ENCODE measurements at regions not wholly inside any gene's neighbourhood (a gene's known extent, or its start where the extent isn't known, plus 50 kb on each side); places are given as distances from the start of the nearest gene placed in this dataset.

DNA sequence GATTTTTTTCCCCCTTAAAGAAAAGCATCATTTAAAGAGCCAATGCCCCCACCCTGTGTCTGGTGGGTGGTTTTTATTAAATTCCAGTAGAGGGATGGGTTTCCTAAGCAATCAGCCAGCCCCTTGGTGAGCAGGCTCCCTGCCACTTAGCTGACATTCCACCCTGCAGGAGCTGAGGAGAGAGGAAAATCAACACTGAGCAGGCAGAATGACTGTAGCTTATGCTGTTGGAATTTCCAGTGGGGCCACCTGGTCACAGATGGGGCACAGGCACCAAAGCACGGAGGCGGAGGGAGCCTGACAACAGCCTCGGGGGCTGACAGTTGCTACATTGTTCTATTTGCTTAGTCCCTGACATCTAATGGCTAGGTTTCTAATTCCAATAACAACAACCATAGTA is 127.7 kb downstream of the TMEM30B start:
- TF ChIP-seq, protein P1, sequence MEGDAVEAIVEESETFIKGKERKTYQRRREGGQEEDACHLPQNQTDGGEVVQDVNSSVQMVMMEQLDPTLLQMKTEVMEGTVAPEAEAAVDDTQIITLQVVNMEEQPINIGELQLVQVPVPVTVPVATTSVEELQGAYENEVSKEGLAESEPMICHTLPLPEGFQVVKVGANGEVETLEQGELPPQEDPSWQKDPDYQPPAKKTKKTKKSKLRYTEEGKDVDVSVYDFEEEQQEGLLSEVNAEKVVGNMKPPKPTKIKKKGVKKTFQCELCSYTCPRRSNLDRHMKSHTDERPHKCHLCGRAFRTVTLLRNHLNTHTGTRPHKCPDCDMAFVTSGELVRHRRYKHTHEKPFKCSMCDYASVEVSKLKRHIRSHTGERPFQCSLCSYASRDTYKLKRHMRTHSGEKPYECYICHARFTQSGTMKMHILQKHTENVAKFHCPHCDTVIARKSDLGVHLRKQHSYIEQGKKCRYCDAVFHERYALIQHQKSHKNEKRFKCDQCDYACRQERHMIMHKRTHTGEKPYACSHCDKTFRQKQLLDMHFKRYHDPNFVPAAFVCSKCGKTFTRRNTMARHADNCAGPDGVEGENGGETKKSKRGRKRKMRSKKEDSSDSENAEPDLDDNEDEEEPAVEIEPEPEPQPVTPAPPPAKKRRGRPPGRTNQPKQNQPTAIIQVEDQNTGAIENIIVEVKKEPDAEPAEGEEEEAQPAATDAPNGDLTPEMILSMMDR (IDR thresholded peaks at IDR 0.05; ENCODE audit: poor library complexity), result no peak
- no peak for TF ChIP-seq EZH2phosphoT487 (IDR thresholded peaks at IDR 0.05; ENCODE audit: low read depth, severe bottlenecking, unreplicated experiment)

All from hepatocyte (in vitro differentiated cells).